Activated B cell treated with CpG ODN at 0.5 μM for 24 hours (primary cell): ENCODE measurements at regions not wholly inside any gene's neighbourhood (a gene's known extent, or its start where the extent isn't known, plus 50 kb on each side); places are given as distances from the start of the nearest gene placed in this dataset.

ENCODE experiments used
- ATAC-seq: fragments of 200-7000 bp; cut with Tn5 transposase; one replicate; pipeline ENCODE4 v1.10.0; 2021; ENCODE audit warnings: low read depth, mild to moderate bottlenecking, moderate library complexity
- CTCF ChIA-PET: fragments of 350-600 bp; sonication (Branson Sonifier 250); formaldehyde crosslinking; loops from one replicate; lab custom pipeline; 2021; ENCODE audit warnings: antibody characterized with exemption; lab: Charles Lee
- POLR2A ChIA-PET: fragments of 350-600 bp; sonication (Branson Sonifier 250); formaldehyde crosslinking; loops from one replicate; lab custom pipeline; 2021; ENCODE audit warnings: antibody characterized with exemption; lab: Charles Lee
- DNase-seq: peaks from one replicate; pipeline ENCODE4 v3.0.0; 2022
- H3K27ac Mint-ChIP-seq: one replicate; pipeline ENCODE4 v1.8.0; 2020; ENCODE audit warnings: mixed read lengths
- H3K27me3 Mint-ChIP-seq: one replicate; pipeline ENCODE4 v1.8.0; 2021; ENCODE audit warnings: mixed read lengths
- H3K36me3 Mint-ChIP-seq: one replicate; pipeline ENCODE4 v1.8.0; 2021; ENCODE audit warnings: low read depth, mixed read lengths
- H3K4me1 Mint-ChIP-seq: one replicate; pipeline ENCODE4 v1.8.0; 2021; ENCODE audit warnings: mixed read lengths
- H3K4me3 Mint-ChIP-seq: one replicate; pipeline ENCODE4 v1.8.0; 2020; ENCODE audit warnings: mild to moderate bottlenecking, mixed read lengths
- H3K9me3 Mint-ChIP-seq: one replicate; pipeline ENCODE4 v1.8.0; 2020; ENCODE audit warnings: mixed read lengths
- CTCF ChIP-seq: fragments of 200-600 bp; IDR thresholded peaks from one replicate; pipeline ENCODE4 v1.8.0; 2022; ENCODE audit warnings: antibody characterized with exemption, mild to moderate bottlenecking
- intact Hi-C: fragments of 100-400 bp; cut with micrococcal nuclease; formaldehyde crosslinking; loops from one replicate; pipeline ENCODE4 v1.15.1; 2024

- CTCF ChIA-PET = no interaction called here
- Mint-ChIP-seq H3K27me3 (peaks cover 25% of the 10 kb centered on the region), H3K4me3 (no peak overlapping the region), H3K27ac (no peak overlapping the region), H3K9me3 (no peaks in the 10 kb centered on the region), H3K4me1 (no peaks in the 10 kb centered on the region), H3K36me3 (no peaks in the 10 kb centered on the region)
- ATAC-seq (no peak), DNase-seq (no peak)
- intact Hi-C loops = no loop called here
- POLR2A ChIA-PET = no interaction called here
- TF ChIP-seq CTCF = no peak
Observed at GRCh38 chr17:34756637-34757021, 177.2 kb downstream of the TMEM132E start.

GRCh38 chr17:34755981-34756636 lies 176.7 kb downstream of the TMEM132E start:
- Mint-ChIP-seq H3K27ac (no peak overlapping the region), H3K4me1 (no peaks in the 10 kb centered on the region), H3K27me3 (peaks cover 25% of the 10 kb centered on the region), H3K36me3 (no peaks in the 10 kb centered on the region), H3K9me3 (no peaks in the 10 kb centered on the region), H3K4me3 (no peak overlapping the region)
- no peak for TF ChIP-seq CTCF
- intact Hi-C loops = no loop called here
- CTCF ChIA-PET = no interaction called here
- POLR2A ChIA-PET = no interaction called here
- ATAC-seq = no peak
- DNase-seq = no peak

- Mint-ChIP-seq H3K27me3 (peaks cover 30% of the 10 kb centered on the region), H3K4me3 (no peak overlapping the region), H3K4me1 (no peaks in the 10 kb centered on the region), H3K27ac (no peak overlapping the region), H3K36me3 (no peaks in the 10 kb centered on the region), H3K9me3 (no peaks in the 10 kb centered on the region)
- DNase-seq = no peak
- CTCF ChIA-PET = no interaction called here
- POLR2A ChIA-PET = no interaction called here
- no peak for ATAC-seq
- intact Hi-C loops = no loop called here
- TF ChIP-seq CTCF = no peak
Observed at GRCh38 chr17:34755371-34755770, 176.0 kb downstream of the TMEM132E start.

GRCh38 chr17:34750004-34750403 lies 170.6 kb downstream of the TMEM132E start:
- intact Hi-C loops = no loop called here
- Mint-ChIP-seq H3K4me3 (no peak overlapping the region), H3K4me1 (no peaks in the 10 kb centered on the region), H3K9me3 (peaks cover 7% of the 10 kb centered on the region), H3K36me3 (no peaks in the 10 kb centered on the region), H3K27me3 (peaks cover 39% of the 10 kb centered on the region), H3K27ac (no peak overlapping the region)
- no peak for TF ChIP-seq CTCF
- DNase-seq (no peak), ATAC-seq (no peak)
- CTCF ChIA-PET = no interaction called here
- POLR2A ChIA-PET = no interaction called here

GRCh38 chr17:34741967-34742366 lies 162.6 kb downstream of the TMEM132E start:
- Mint-ChIP-seq H3K4me1 (no peaks in the 10 kb centered on the region), H3K27me3 (peaks cover 13% of the 10 kb centered on the region), H3K4me3 (no peak overlapping the region), H3K36me3 (no peaks in the 10 kb centered on the region), H3K9me3 (peaks cover 13% of the 10 kb centered on the region), H3K27ac (no peak overlapping the region)
- no peak for TF ChIP-seq CTCF
- POLR2A ChIA-PET = no interaction called here
- DNase-seq (no peak), ATAC-seq (no peak)
- CTCF ChIA-PET = no interaction called here
- intact Hi-C loops = no loop called here
